Right renal pelvis (tissue), 4 donors: ENCODE measurements at regions not wholly inside any gene's neighbourhood (a gene's known extent, or its start where the extent isn't known, plus 50 kb on each side); places are given as distances from the start of the nearest gene placed in this dataset.
"Not testable (repeated sequence)": the region's sequence is repeated elsewhere in the genome, so short reads cannot be mapped to it uniquely, and the experiment has no call there.

Experiments used
- DNase-seq, 4 donors: peaks; one replicate each; pipeline ENCODE4 v3.0.0-alpha.2; 2013; ENCODE audit warnings: low read depth in 4 of 4, low spot score in 3 of 4, missing footprints in 1 of 4

GRCh38 chr6:137968455-137968804, 101.4 kb downstream of the TNFAIP3 start:
- no peak for DNase-seq

GRCh38 chr6:137968901-137969300, 101.8 kb downstream of the TNFAIP3 start:
- no peak for DNase-seq

- DNase-seq: no peak
These were observed 102.8 kb downstream of the TNFAIP3 start for GRCh38 chr6:137969874-137970273.

GRCh38 chr6:137970368-137970767, 103.3 kb downstream of the TNFAIP3 start:
- no peak for DNase-seq

GRCh38 chr6:137973201-137973600, 106.1 kb downstream of the TNFAIP3 start:
- no peak for DNase-seq

GRCh38 chr6:137975188-137975940, 108.3 kb downstream of the TNFAIP3 start:
- DNase-seq: no peak

GRCh38 chr6:137976430-137976829, 109.4 kb downstream of the TNFAIP3 start:
- DNase-seq: no peak

- DNase-seq: no peak
These were observed 110.1 kb downstream of the TNFAIP3 start for GRCh38 chr6:137977206-137977605.

GRCh38 chr6:137977814-137978213, 110.8 kb downstream of the TNFAIP3 start:
- no peak for DNase-seq

- no peak for DNase-seq
These were observed 111.3 kb downstream of the TNFAIP3 start for GRCh38 chr6:137978252-137978896.

- not testable (repeated sequence) for DNase-seq
These were observed 112.2 kb downstream of the TNFAIP3 start for GRCh38 chr6:137979263-137979662.

- no peak for DNase-seq
These were observed 113.7 kb downstream of the TNFAIP3 start for GRCh38 chr6:137980777-137981176.

- DNase-seq: no peak
These were observed 114.7 kb downstream of the TNFAIP3 start for GRCh38 chr6:137981758-137982157.

GRCh38 chr6:137982418-137983189, 115.5 kb downstream of the TNFAIP3 start:
- DNase-seq: no peak

- no peak for DNase-seq
These were observed 116.2 kb downstream of the TNFAIP3 start for GRCh38 chr6:137983269-137983668.

GRCh38 chr6:137989664-137990063, 117.6 kb downstream of the PERP start:
- DNase-seq: no peak

- no peak for DNase-seq
These were observed 111.8 kb downstream of the PERP start for GRCh38 chr6:137995371-137995770.

- DNase-seq: no peak
These were observed 108.7 kb downstream of the PERP start for GRCh38 chr6:137998461-137999019.

GRCh38 chr6:137999815-138000214, 107.4 kb downstream of the PERP start:
- no peak for DNase-seq

GRCh38 chr6:138000941-138001340, 106.3 kb downstream of the PERP start:
- no peak for DNase-seq

GRCh38 chr6:138001750-138002349, 105.4 kb downstream of the PERP start:
- peak; percentile 27 to 42 (median 30) for DNase-seq
